H1 (cell line): ENCODE measurements at regions not wholly inside any gene's neighbourhood (a gene's known extent, or its start where the extent isn't known, plus 50 kb on each side); places are given as distances from the start of the nearest gene placed in this dataset.

Experiments used
- CTCF ChIA-PET: fragments of 300-600 bp; sonication (Branson Sonifier 250); formaldehyde crosslinking; loops from one replicate; lab custom pipeline; 2021; ENCODE audit not compliant: partially characterized antibody; lab: Charles Lee
- POLR2A ChIA-PET: fragments of 300-600 bp; sonication (Branson Sonifier 250); formaldehyde crosslinking; loops from one replicate; lab custom pipeline; 2021; ENCODE audit warnings: inconsistent platforms; ENCODE audit not compliant: partially characterized antibody; lab: Charles Lee
- DNase-seq, 2 experiments: peaks; one replicate each; pipeline versions ENCODE4 v3.0.0 to v3.0.0-alpha.2; 2010 to 2022; ENCODE audit warnings: low spot score in 2 of 2, low read depth in 1 of 2, mixed read lengths in 1 of 2
- FAIRE-seq: peaks from 2 replicates; lab custom pipeline; 2011; peaks lifted over from hg19 to GRCh38; lab: Jason Lieb, UNC
- H2AFZ ChIP-seq: 2 replicates; pipeline ENCODE4 v1.8.1; 2012; ENCODE audit warnings: low read length, inconsistent platforms
- H2AK5ac ChIP-seq: 2 replicates; pipeline ENCODE4 v1.6.1; 2013; ENCODE audit warnings: low read depth, low read length
- H2BK120ac ChIP-seq: replicated peaks from 2 replicates; pipeline ENCODE3; 2013; ENCODE audit warnings: low read depth, low read length, inconsistent platforms
- H2BK12ac ChIP-seq: 2 replicates; pipeline ENCODE4 v1.6.1; 2013; ENCODE audit warnings: low read depth, low read length
- H2BK15ac ChIP-seq: 2 replicates; pipeline ENCODE4 v1.6.1; 2013; ENCODE audit warnings: low read length
- H2BK20ac ChIP-seq: 2 replicates; pipeline ENCODE4 v1.6.1; 2013; ENCODE audit warnings: low read length
- H2BK5ac ChIP-seq: 2 replicates; pipeline ENCODE4 v1.6.1; 2013; ENCODE audit warnings: low read depth, low read length
- H3K14ac ChIP-seq: 2 replicates; pipeline ENCODE4 v1.6.1; 2013; ENCODE audit warnings: inconsistent platforms; ENCODE audit not compliant: insufficient read length
- H3K18ac ChIP-seq: 2 replicates; pipeline ENCODE4 v1.6.1; 2013; ENCODE audit warnings: low read length; ENCODE audit errors: extremely low read depth
- H3K23ac ChIP-seq: 2 replicates; pipeline ENCODE4 v1.6.1; 2013; ENCODE audit warnings: inconsistent platforms; ENCODE audit not compliant: insufficient read length
- H3K23me2 ChIP-seq: 2 replicates; pipeline ENCODE4 v1.6.1; 2013; ENCODE audit warnings: low read depth, low read length
- H3K27ac ChIP-seq: 2 replicates; pipeline ENCODE4 v1.6.1; 2011; ENCODE audit warnings: low read depth, low read length, inconsistent platforms
- H3K27me3 ChIP-seq, 4 experiments: replicated peaks in 1 of 4; 1 replicate in 1 of 4; 2 replicates in 3 of 4; pipeline versions ENCODE4 v1.6.1 to v1.8.1; 2011 to 2013; ENCODE audit warnings: low read length in 3 of 4, mild to moderate bottlenecking in 3 of 4, inconsistent platforms in 2 of 4, mixed read lengths in 2 of 4, moderate library complexity in 1 of 4; ENCODE audit not compliant: control insufficient read depth in 3 of 4, insufficient read depth in 3 of 4; ENCODE audit errors: extremely low read depth in 1 of 4
- H3K36me3 ChIP-seq, 4 experiments: 2 replicates each; pipeline versions ENCODE4 v1.6.1 to v1.8.1; 2011 to 2013; ENCODE audit warnings: mild to moderate bottlenecking in 4 of 4, low read length in 3 of 4, moderate library complexity in 2 of 4, control low read depth in 1 of 4, inconsistent platforms in 1 of 4; ENCODE audit not compliant: insufficient read depth in 4 of 4, control insufficient read depth in 2 of 4
- H3K4ac ChIP-seq: replicated peaks from 2 replicates; pipeline ENCODE3; 2013; ENCODE audit warnings: low read length, low read depth, mixed read lengths, inconsistent platforms; ENCODE audit not compliant: insufficient read length
- H3K4me1 ChIP-seq, 4 experiments: replicated peaks in 1 of 4; 1 replicate in 1 of 4; 2 replicates in 3 of 4; pipeline versions ENCODE4 v1.6.1 to v1.8.1; 2011 to 2013; ENCODE audit warnings: low read length in 3 of 4, inconsistent platforms in 2 of 4, mixed read lengths in 1 of 4; ENCODE audit not compliant: insufficient read depth in 4 of 4, control insufficient read depth in 3 of 4
- H3K4me2 ChIP-seq, 2 experiments: 2 replicates each; pipeline versions ENCODE4 v1.6.1 to v1.8.1; 2011 to 2013; ENCODE audit warnings: low read depth in 2 of 2, low read length in 2 of 2, control low read depth in 1 of 2, inconsistent platforms in 1 of 2, mild to moderate bottlenecking in 1 of 2; ENCODE audit not compliant: insufficient read depth in 1 of 2
- H3K4me3 ChIP-seq, 4 experiments: fragments of 200-600, 300-600 bp in 1 of 4; sonication (generic), shearing (Covaris generic), sonication (Bioruptor Twin) in 1 of 4; 2 replicates each; pipeline versions ENCODE4 v1.5.1 to v1.8.1; 2011 to 2016; ENCODE audit warnings: low read length in 4 of 4, low read depth in 3 of 4, control low read depth in 2 of 4, inconsistent platforms in 2 of 4, mild to moderate bottlenecking in 2 of 4, mixed read lengths in 1 of 4, moderate library complexity in 1 of 4; ENCODE audit not compliant: insufficient read depth in 2 of 4; ENCODE audit errors: extremely low read depth in 1 of 4
- H3K56ac ChIP-seq: replicated peaks from 2 replicates; pipeline ENCODE3; 2013; ENCODE audit warnings: low read depth, mild to moderate bottlenecking, mixed read lengths, low read length, inconsistent platforms; ENCODE audit not compliant: insufficient read length
- H3K79me1 ChIP-seq: 2 replicates; pipeline ENCODE4 v1.6.1; 2013; ENCODE audit warnings: low read depth, low read length, control low read depth
- H3K79me2 ChIP-seq, 2 experiments: 2 replicates each; pipeline versions ENCODE4 v1.6.1 to v1.8.1; 2012 to 2013; ENCODE audit warnings: low read length in 2 of 2, mild to moderate bottlenecking in 2 of 2, inconsistent platforms in 1 of 2; ENCODE audit not compliant: insufficient read depth in 2 of 2, control insufficient read depth in 1 of 2
- H3K9ac ChIP-seq, 4 experiments: replicated peaks in 1 of 4; 1 replicate in 1 of 4; 2 replicates in 3 of 4; pipeline versions ENCODE4 v1.6.1 to v1.8.1; 2011 to 2013; ENCODE audit warnings: low read depth in 3 of 4, low read length in 3 of 4, control low read depth in 2 of 4, mild to moderate bottlenecking in 2 of 4, moderate library complexity in 2 of 4, inconsistent platforms in 1 of 4; ENCODE audit errors: extremely low read depth in 1 of 4
- H3K9me3 ChIP-seq, 2 experiments: 2 replicates each; pipeline versions ENCODE4 v1.6.1 to v1.8.1; 2012 to 2013; ENCODE audit warnings: mild to moderate bottlenecking in 2 of 2, moderate library complexity in 2 of 2, control low read depth in 1 of 2, inconsistent platforms in 1 of 2, low read depth in 1 of 2, low read length in 1 of 2, mixed read lengths in 1 of 2; ENCODE audit not compliant: insufficient read depth in 2 of 2
- H4K20me1 ChIP-seq, 2 experiments: replicated peaks in 1 of 2; 2 replicates each; pipeline versions ENCODE3 to v1.8.1; 2011 to 2013; ENCODE audit warnings: inconsistent platforms in 2 of 2, low read length in 2 of 2, mild to moderate bottlenecking in 1 of 2; ENCODE audit not compliant: insufficient read depth in 2 of 2, control insufficient read depth in 1 of 2
- H4K5ac ChIP-seq: 2 replicates; pipeline ENCODE4 v1.6.1; 2013; ENCODE audit warnings: low read length, low read depth, mixed read lengths, inconsistent platforms; ENCODE audit not compliant: insufficient read length
- H4K8ac ChIP-seq: 2 replicates; pipeline ENCODE4 v1.8.0; 2013; ENCODE audit warnings: mild to moderate bottlenecking, moderate library complexity, low read length, inconsistent platforms; ENCODE audit not compliant: insufficient read depth; ENCODE audit errors: extremely low read depth
- H4K91ac ChIP-seq: replicated peaks from 2 replicates; pipeline ENCODE3; 2013; ENCODE audit warnings: low read length, mixed read lengths, inconsistent platforms; ENCODE audit not compliant: insufficient read length
- TAF7 ChIP-seq: optimal IDR thresholded peaks from 2 replicates; pipeline ENCODE3; 2011; ENCODE audit warnings: low read depth, mild to moderate bottlenecking, inconsistent platforms, low read length, moderate library complexity, borderline replicate concordance
- WGBS, 2 experiments: shearing (Covaris generic) in 1 of 2; methylation state at CpG; one replicate each; pipeline versions ENCODE4 v1.1.6 to v1.1.7; 2013 to 2015; ENCODE audit warnings: low lambda C conversion rate in 2 of 2, mixed read lengths in 2 of 2, inconsistent platforms in 1 of 2, low coverage in 1 of 2, missing lambda C conversion rate in 1 of 2; ENCODE audit not compliant: insufficient replicate concordance in 2 of 2, insufficient coverage in 1 of 2, insufficient read length in 1 of 2; ENCODE audit errors: extremely low coverage in 1 of 2, missing lambda C conversion rate in 1 of 2; 5-methylcytosine and 5-hydroxymethylcytosine counted together

- no peaks in the 10 kb centered on the region for H3K79me1 ChIP-seq
- no peak overlapping the region for H3K4me3 ChIP-seq
- no peak overlapping the region for H2AK5ac ChIP-seq
- H3K23ac ChIP-seq, result no peak overlapping the region
- H3K79me2 ChIP-seq, result no peaks in the 10 kb centered on the region
- H3K27ac ChIP-seq, result no peak overlapping the region
- H3K23me2 ChIP-seq, result no peaks in the 10 kb centered on the region
- no peak for DNase-seq
- FAIRE-seq, result no peak
- no peak overlapping the region for H4K5ac ChIP-seq
- no peaks in the 10 kb centered on the region for H3K9me3 ChIP-seq
- no peak overlapping the region for H2BK12ac ChIP-seq
- H3K14ac ChIP-seq, result no peak overlapping the region
- H3K18ac ChIP-seq, result no peak overlapping the region
- H2BK20ac ChIP-seq, result no peak overlapping the region
- ChIA-PET CTCF (interaction anchor here (0.6 to 1.7 kb wide), 3 partner anchors 9 to 21 kb away, joined by 3 to 5 read pairs (median 4); no protein-coding TSS in a partner anchor), POLR2A (no interaction called here)
- H3K4me2 ChIP-seq, result no peak overlapping the region
- no peak overlapping the region for H2BK5ac ChIP-seq
- WGBS, 2 experiments, result 96% methylated on average over 4 of the region's 4 CpGs; no CpG with 5 or more reads in 1 of the 2 experiments
- no peaks in the 10 kb centered on the region for H3K36me3 ChIP-seq
- H3K9ac ChIP-seq, result no peak overlapping the region
- no peak for TF ChIP-seq TAF7
- H4K8ac ChIP-seq, result no peak overlapping the region
- H3K27me3 ChIP-seq, result no peaks in the 10 kb centered on the region
- no peak overlapping the region for H2BK15ac ChIP-seq
- H4K20me1 ChIP-seq, result no peaks in the 10 kb centered on the region
- no peaks in the 10 kb centered on the region for H3K4me1 ChIP-seq
- H3K4ac ChIP-seq, result no peak overlapping the region
- no peak overlapping the region for H2BK120ac ChIP-seq
- H4K91ac ChIP-seq, result no peak overlapping the region
- H3K56ac ChIP-seq, result no peak overlapping the region
- no peak overlapping the region for H2AFZ ChIP-seq
Measured at GRCh38 chr2:23221901-23222300, 163.1 kb upstream of the KLHL29 start.
